ENCODE measurements at regions not wholly inside any gene's neighbourhood (a gene's known extent, or its start where the extent isn't known, plus 50 kb on each side); places are given as distances from the start of the nearest gene placed in this dataset.

- no peak overlapping the region for H3K4me3 ChIP-seq (ENCODE audit: low read depth, low read length)
- no peak for TF ChIP-seq CTCF (IDR thresholded peaks at IDR 0.05; ENCODE audit: low read depth, low read length, missing control alignments)
- no peak for DNase-seq (ENCODE audit: low read depth)
Measured at GRCh38 chr10:113450046-113450804, 102.6 kb upstream of the HABP2 start.

GRCh38 chr10:113450906-113451305, 101.9 kb upstream of the HABP2 start:
- no peak for TF ChIP-seq CTCF (IDR thresholded peaks at IDR 0.05; ENCODE audit: low read depth, low read length, missing control alignments)
- H3K4me3 ChIP-seq (ENCODE audit: low read depth, low read length) = no peak overlapping the region
- no peak for DNase-seq (ENCODE audit: low read depth)

GRCh38 chr10:113452146-113452845, 100.6 kb upstream of the HABP2 start:
- no peak overlapping the region for H3K4me3 ChIP-seq (ENCODE audit: low read depth, low read length)
- no peak for TF ChIP-seq CTCF (IDR thresholded peaks at IDR 0.05; ENCODE audit: low read depth, low read length, missing control alignments)
- no peak for DNase-seq (ENCODE audit: low read depth)

- no peak overlapping the region for H3K4me3 ChIP-seq (ENCODE audit: low read depth, low read length)
- DNase-seq (ENCODE audit: low read depth) = no peak
- TF ChIP-seq CTCF (IDR thresholded peaks at IDR 0.05; ENCODE audit: low read depth, low read length, missing control alignments) = no peak
Measured at GRCh38 chr10:113453351-113453750, 99.5 kb upstream of the HABP2 start.

GRCh38 chr10:113454341-113455061, 98.4 kb upstream of the HABP2 start:
- peak; percentile 65 for TF ChIP-seq CTCF (IDR thresholded peaks at IDR 0.05; ENCODE audit: low read depth, low read length, missing control alignments)
- H3K4me3 ChIP-seq (ENCODE audit: low read depth, low read length) = no peak overlapping the region
- peak; percentile 2 for DNase-seq (ENCODE audit: low read depth)

- H3K4me3 ChIP-seq (ENCODE audit: low read depth, low read length) = no peak overlapping the region
- no peak for DNase-seq (ENCODE audit: low read depth)
- TF ChIP-seq CTCF (IDR thresholded peaks at IDR 0.05; ENCODE audit: low read depth, low read length, missing control alignments) = no peak
Measured at GRCh38 chr10:113455947-113456346, 96.9 kb upstream of the HABP2 start.

Data from GM12864 (cell line).